Hematopoietic multipotent progenitor cell treated with erythropoietin and hydrocortisone succinate and interleukin-3 and kit ligand, for 8 days (in vitro differentiated cells): ENCODE measurements at regions not wholly inside any gene's neighbourhood (a gene's known extent, or its start where the extent isn't known, plus 50 kb on each side); places are given as distances from the start of the nearest gene placed in this dataset.
A peak's percentile ranks its signal among the peaks of the same experiment; 100 is the strongest.
"Not testable (repeated sequence)": the region's sequence is repeated elsewhere in the genome, so short reads cannot be mapped to it uniquely, and the experiment has no call there.

Experiments used
- DNase-seq: peaks from one replicate; pipeline ENCODE4 v3.0.0-alpha.2; 2015

DNA sequence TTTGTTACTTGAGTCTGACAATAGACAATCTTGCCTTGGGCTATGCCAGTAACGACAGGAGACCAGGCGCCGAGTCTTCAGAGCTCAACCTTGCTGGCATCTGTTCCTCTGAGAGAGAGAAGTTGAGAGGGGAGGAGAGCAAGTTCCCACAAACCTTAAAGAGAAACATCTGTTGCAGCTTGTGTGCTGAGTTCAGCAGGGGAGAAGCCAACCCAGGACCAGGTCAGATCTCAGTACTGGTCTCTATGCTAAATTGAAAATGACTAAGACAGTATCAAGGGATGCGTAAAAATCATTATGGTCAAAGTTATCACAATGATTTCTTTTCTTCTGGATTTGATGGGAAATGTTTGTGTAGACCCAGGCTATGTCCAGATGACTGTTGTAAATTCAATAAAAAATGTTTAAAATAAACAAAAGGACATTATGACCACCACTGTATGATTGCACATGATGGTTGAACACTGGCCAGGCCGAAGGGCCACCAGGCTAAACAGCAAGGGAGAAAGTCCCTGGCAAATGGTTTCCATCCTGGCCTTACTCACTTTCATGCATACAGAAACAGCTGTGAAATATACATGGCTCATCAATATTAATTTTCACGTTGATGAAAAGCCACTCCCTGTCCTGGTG is 100.3 kb upstream of the PMAIP1 start:
- no peak for DNase-seq

DNA sequence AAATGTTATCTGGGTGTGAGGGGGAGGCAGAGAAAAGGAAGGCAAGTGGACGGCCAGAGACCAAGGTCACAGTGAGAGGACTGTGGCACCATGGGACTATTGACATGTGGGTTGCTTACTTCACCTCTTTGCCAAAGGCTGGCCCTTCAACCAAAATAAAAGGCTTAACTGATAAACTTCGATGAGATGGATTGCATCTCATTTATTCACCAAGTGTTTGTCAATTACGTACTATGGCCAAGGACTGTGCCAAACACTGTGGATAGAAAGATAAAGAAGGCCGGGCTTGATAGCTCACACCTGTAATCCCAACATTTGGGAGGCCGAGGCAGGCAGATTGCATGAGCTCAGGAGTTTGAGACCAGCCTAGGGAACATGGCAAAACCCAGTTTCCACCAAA is 98.7 kb upstream of the CCBE1 start:
- DNase-seq: no peak

DNA sequence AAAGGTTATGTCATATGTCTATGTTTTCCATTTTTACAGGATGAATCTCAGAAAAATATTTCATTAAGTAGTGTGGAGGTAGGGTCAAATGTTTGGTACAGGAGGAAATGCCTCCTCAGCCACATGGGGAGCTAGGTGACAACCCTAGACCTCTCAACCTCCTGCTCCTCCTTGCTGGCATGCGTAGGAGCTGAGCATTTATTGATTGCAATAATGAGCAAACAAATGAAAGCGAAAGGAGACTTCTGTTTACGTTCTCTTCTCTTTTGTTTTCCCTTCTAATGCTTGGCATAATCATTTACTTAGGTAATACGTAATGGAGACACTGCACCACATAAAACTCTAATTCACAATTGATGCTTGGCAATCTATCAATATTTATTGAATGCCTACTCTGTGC is 95.1 kb upstream of the CCBE1 start:
- DNase-seq: no peak

DNA sequence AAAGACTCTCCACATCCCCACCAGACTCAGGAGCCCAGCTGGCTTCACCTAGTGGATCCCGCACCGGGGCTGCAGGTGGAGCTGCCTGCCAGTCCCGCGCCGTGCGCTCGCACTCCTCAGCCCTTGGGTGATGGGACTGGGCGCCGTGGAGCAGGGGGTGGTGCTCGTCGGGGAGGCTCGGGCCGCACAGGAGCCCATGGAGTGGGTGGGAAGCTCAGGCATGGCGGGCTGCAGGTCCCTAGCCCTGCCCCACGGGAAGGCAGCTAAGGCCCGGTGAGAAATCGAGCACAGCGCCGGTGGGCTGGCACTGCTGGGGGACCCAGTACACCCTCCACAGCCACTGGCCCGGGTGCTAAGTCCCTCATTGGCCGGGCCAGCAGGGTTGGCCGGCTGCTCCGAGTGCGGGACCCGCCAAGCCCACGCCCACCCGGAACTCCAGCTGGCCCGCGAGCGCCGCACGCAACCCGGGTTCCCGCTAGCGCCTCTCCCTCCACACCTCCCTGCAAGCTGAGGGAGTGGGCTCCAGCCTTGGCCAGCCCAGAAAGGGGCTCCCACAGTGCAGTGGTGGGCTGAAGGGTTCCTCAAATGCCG is 93.2 kb upstream of the CCBE1 start:
- DNase-seq: not testable (repeated sequence)

DNA sequence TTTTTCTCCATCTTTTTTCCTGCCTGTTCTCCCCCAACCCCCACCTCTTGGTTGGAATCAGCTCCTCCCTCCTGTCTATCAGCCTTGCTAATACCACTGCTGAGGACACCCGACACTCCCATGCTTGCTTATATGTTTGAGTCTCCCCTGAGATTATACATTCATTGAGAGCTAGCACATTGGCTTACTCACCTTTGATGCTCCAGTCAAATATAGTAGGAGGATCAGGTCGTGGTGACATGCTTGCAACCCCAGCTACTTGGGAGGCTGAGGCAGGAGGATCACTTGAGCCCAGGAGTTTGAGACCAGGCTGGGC is 91.5 kb upstream of the CCBE1 start:
- DNase-seq: no peak

DNA sequence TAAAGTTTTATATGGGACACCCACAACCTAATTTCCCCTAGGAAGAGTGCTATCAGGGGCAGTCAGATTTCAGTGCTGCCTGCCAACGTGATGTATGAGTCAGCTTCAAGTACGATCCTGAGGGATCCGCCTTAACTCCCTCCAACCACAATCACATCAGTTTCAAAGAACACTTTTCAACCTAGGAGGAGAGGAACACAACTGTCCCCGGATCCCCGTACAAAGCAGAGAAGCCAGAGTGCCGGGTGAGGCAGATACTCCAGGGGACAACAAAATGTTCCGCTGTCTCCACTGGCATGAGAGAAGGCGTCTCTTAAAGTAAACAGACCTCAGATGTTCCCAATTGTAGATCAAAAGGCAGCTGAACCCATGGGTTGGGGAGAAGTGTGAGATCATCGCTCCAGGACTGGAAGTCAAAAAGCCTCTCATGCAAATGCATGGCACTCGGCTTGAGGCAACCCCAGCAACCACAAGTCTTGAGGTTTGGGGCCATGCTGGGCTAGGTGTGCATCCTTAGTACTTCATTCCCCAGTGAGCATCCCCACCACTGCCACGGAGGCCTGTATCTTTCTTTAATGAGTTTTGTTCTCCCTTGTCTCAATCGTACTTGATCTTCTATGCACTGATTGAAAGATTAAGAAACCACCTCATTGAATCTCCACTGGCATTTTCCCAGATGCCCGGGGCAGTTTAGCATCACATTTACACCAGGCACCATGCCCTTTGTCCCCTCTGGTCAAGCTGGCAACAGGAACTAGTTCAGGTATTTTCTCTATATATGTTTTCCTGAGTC is 91.0 kb upstream of the CCBE1 start:
- DNase-seq: no peak

DNA sequence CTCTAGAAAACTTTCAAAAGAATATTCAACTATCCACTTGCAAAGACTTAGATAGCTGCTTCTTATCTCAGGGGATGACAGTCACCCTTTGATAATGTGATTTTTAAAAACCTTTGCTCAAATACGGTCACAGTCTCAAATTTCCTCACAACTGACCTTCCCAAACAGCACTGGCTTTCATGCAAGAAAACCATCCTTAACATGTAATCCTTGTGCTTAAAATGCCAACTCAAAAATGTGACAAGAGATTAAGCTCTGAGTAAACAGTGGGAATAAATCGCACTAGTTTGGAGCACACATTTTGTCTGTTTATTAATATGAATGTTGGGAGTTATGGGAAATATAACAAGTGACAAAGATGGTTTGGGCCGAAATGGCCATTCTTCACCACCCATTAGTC is 87.5 kb upstream of the CCBE1 start:
- no peak for DNase-seq

DNA sequence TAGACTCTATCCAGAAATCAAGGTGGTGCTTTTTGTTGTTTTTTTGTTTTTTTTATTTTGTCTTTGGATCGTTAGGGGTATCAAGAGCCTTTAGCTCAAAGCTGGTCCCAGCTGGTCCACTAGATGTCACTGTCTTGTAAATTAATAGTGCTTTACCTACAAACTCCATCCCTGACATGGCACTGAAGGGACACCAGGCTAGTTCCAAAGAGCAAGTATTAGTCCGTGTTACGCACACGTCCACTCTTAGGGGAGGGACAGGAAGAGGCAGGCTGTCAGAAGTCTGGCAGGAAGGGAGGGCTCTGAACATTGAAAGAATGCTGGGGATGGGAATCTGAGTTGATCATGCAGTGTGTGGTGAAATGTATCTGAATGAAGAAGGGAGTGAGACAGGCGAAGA is 85.9 kb upstream of the CCBE1 start:
- DNase-seq: peak; percentile 32

DNA sequence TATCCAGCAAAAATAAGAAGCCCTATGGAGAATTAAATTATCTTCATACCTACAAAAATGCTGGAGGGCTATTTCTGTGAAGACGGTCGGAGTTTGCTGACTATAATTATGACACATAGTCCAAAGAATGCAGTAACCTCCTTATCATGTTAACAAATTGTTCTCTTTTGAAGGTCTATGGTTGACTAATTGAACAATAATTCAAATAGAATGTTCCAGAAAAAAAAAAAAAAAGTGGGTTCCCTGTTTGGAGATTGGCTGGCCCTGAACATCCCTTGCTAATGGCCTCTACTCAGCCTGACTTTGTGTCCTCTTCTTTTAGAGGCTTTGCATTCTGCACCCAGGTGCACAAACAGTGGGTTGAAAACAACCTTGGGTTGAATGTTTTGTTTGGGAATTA is 82.8 kb upstream of the CCBE1 start:
- no peak for DNase-seq

DNA sequence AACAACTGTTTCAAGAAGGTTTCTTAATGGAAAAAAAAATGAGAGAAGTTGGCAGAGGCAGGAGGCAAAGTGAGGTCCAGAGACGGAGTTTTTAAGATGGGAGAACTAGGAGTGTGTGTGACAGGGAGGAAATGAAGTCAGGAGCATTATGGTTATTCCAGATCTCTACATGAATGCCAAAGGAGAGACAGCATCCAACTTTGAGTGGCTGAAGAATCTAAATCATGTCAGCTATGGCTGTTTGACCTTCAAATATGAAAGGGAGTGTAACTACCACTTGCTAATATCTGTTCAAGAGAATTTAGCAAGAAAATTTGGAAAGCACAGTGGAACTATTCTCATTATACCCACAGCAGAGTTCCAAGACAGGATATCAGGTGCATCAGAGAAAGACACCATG is 81.2 kb upstream of the CCBE1 start:
- no peak for DNase-seq

DNA sequence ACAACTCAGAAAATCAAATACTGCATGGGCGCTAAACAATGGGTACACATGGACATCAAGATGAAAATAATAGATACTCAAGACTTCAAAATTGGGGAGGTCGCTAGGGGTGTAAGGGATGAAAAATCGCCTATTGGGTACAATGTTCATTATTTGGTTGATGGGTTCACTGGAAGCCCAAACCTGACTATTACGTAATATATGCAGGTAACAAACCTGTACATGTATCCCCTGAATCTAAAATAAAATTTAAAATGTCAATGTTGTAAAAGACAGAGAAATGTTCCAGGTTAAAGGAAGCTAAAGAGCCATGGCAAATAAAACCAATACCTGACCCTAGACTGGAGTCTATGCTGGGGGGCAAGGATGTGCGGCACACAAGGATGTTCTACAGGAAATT is 80.4 kb upstream of the CCBE1 start:
- DNase-seq: no peak

DNA sequence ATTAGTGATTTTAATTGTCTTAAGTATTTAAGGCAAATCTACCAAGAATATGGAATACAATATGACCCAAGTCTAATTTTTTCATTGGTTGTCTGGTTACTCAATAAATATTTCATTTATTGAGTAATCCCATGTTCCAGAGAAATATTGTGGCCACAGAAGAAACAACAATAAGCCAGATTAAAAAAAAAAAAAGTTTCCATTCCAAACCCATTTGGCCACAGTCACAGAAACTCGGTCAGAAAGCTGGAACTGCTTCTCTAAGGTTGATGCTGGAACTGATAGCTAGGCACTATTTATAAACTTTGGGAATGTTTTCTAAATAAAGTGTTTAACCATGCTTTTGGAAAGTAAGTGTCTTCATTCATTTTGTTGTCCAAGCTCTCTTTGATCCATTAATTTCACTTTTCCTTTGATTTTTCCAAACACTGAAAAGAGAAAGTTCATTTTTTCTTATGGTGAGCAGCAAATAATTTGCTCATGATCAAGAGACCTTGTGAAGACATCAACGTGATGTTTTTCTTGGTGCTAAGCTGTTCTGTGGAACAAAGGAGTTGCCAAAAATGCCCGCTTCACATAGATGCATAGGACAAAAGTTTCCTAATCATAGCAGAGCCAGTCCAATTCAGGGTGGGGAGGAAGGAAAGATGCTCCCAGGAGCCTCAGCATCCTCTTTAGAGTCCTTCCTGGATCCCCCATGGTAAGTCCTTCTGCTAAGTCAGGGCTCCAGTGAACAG is 72.1 kb upstream of the CCBE1 start:
- DNase-seq: no peak

DNA sequence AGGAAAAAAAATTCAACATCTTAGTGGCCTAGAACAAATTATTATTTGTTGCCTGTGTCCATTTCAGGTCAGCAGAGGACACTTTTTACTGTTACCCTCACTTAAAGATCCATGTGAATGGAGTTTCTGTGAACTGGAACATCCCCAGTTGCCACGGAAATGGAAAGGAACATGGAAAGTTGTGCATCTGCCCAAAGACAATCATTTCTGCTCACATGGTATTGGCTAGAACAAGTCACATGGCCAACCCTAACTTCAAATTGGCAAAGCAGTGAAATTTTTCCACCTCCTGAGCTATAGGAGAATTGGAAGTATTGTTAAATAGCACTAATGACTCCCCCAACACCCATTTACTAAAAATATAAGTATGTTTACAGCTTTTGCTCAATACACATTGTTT is 71.2 kb upstream of the CCBE1 start:
- no peak for DNase-seq

DNA sequence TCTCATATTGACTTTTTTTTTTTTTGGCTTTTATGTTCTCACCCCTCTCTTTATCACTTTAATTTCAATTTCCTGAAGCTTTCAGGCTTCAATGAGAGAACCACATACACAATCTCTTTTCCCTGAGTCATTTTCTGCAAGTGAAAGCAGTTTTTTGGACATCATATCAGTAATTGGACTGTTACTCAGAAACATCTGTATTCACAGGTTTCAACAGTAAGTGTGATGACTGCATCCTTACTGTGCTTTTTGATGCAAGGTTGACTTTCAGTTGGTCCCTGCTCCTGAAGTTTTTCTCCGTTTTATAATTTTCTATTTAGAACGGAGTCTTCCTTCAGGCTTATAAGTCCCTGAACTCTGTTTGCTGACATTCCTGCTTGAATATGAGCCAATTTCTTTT is 70.5 kb upstream of the CCBE1 start:
- DNase-seq: no peak

DNA sequence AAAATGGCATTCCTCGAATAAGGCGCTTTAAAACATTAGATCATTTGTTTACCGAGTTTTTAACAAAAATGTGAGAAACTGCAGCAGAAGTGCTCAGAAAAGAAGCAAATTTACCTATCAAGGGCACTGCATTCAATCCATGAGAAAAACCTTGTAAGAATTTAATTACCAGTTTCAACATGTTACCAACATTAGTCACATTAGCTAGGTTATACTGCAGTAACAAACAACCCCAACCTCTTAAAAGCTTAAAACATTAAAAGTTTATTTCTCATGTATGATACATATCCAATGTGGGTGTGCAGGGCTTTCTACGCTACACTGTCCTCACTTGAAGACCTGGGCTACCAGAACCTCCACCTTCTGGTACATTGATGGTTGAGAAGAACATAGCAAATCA is 68.1 kb upstream of the CCBE1 start:
- DNase-seq: no peak

DNA sequence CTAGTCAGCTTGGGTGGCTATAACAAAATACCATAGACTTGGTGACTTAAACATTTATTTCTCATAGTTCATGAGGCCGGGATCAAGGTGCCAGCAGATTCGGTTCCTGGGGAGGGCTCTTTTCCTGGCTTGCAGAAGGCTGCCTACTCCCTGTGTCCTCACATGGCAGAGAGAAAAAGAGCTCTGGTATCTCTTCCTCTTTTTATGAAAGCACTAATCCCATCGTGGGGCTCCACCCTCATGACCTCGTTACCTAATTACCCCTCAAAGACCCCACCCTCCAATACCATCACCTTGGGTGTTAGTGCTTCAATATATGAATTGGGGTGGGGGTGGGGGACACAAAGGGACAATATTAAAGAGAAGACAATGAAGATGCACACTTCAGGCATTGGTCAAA is 67.1 kb upstream of the CCBE1 start:
- DNase-seq: no peak

DNA sequence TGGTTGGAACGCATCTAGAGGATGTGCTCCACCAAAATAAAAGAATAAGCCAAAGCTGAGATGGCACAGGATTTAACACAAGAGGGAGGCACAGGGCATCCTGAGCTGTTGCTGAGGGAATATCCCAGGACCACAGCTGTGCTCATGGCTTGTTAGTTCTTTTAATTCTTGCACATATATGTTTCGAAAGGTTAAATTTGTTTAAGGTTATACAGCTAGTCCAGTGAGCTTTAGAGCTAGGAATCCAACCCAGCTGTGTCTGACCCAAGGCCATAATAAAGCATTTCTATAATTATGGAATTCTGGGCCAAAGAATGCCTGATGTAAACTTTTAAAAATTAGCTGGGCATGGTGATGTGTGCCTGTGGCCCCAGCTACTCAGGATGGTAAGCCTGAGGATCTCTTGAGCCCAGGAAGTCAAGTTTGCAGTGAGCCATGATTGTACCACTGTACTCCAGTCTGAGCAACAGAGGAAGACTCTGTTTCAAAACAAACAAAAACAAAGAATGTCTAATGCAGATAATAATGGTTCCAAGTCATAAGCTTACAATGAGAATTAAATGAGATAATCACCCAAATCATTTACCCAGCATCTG is 66.4 kb upstream of the CCBE1 start:
- DNase-seq: no peak

DNA sequence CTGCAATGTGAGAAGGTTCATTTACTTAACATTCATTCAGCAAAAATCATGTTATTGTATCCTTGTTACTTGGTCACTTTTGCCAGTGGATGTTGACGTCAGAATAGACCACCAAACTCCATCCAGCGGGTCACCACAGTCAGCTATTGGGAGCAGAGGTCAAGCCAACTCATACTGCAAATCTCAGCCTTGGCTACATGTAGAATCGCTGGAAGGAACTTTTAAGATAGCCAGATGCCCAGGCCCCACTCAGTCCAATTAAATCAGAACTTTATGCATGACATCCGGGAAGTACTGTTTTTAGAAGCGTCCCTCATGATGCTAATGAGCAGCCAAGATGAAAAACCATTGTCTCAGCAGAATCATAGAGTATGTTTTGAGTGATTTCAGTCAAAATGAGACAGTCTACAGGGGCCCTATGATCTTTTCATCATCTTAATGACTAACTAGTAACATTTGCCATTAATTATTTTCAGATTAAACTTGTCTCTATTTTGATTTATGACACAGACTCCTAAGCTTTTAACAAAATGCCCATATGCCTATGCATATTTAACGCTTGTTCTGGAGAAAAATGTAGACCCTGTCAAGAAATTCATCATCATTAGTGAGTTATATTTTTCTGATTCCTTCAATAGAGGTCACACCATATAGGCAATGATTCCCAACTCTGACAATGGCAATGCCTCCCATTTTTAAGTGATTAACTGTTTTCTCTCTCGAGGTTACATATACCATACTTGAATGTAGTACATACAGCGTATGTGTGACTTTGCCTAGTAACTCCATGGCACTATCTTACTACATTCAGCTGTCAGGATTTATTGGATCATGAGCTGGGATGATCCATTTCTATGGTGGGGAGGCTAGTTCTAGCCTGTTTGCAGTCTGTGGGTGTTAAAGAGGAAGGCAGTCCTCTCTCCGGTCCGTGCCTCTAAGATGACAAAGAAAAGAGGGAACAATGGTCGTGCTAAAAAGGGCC is 63.7 kb upstream of the CCBE1 start:
- no peak for DNase-seq

DNA sequence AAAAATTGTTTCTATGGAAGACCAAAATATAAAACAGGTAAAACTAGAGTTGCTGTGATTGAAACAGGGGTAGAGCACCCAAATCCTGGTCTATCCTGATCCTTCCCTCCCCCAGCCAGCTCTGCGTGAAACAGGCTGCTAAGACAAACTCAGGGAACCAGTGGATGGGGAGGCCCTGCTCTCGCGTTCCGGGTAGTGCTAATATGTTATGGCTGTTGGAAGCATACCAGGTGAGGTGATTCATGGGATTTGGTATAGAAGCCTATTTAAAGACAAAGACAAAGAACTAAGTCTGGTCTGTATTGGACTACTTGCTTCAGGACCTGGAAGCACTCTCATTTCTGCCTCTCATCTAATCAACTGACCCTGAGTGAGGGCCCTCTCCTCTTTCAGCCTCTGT is 63.0 kb upstream of the CCBE1 start:
- no peak for DNase-seq

DNA sequence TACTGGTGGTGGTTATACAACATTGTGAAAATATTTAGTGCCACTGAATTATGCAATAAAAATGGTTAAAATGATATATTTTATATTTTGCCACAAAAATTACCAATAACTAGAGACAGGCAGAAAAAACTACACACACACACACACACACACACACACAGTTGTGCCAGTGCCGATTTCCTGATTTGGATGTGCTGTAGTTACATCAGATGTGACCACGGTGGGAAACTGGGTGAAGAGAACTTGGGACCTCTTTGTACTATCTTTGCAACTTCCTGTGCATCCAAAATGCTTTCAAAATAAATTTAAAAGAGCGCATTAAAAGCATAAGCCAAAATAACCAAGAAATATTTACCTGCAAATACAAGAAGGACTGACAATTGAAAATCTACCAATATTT is 61.6 kb upstream of the CCBE1 start:
- no peak for DNase-seq

DNA sequence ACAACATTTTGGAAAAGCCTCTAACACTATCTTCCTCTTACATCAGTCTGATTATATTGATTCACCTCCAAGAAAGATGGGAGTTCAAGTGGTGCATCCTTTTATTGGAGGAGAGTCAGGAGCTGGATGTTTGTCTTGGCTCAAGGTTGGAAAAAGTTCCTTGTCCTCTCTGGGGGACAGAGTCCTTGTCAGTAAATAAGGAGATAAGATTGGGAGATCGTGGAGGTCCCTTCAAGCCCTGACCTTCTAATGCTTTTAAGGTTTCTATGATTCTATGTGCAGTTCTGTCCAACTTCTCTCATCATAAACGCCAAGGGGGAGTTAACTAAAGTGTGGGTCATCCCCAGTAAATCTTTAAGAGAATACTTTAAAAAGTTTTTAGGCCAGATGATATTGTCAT is 60.9 kb upstream of the CCBE1 start:
- no peak for DNase-seq

DNA sequence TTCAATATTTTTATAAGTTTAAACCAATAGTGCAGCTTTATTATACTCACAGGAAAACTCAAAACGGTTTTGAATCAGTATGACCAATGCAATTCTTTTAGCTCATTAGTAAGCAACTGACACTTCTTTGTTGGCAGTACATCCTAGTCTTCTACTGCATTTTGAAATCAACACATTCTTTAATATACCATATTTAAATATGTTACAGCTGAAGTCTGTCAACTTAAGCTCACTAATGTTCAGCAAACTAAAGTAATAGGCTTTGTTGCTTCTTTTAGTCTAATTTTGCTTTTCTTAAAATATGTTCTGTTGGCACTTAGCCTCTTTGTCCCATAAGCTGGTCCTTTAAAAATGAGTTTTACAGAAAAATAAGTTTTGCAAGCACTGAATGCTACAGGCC is 55.4 kb upstream of the CCBE1 start:
- DNase-seq: no peak
